ENCODE measurements at regions not wholly inside any gene's neighbourhood (a gene's known extent, or its start where the extent isn't known, plus 50 kb on each side); places are given as distances from the start of the nearest gene placed in this dataset.

GRCh38 chr1:176271572-176271971 is 64.5 kb upstream of the COP1 start:
- H3K27ac ChIP-seq (replicated peaks; ENCODE audit: low read length), result no peak overlapping the region
- H2BK15ac ChIP-seq (ENCODE audit: low read length), result no peak overlapping the region
- H3K79me1 ChIP-seq (ENCODE audit: low read depth, low read length), result no peaks in the 10 kb centered on the region
- H2BK5ac ChIP-seq (ENCODE audit: low read length), result no peak overlapping the region
- DNase-seq (ENCODE audit: low spot score), result no peak
- no peak overlapping the region for H3K4me2 ChIP-seq (ENCODE audit: insufficient read depth, low read length, poor library complexity, severe bottlenecking)
- H2AK5ac ChIP-seq (ENCODE audit: low read depth, low read length), result no peak overlapping the region
- no peaks in the 10 kb centered on the region for H3K36me3 ChIP-seq (replicated peaks in 1 of 2; ENCODE audit: control insufficient read depth in 2 of 2, insufficient read depth in 2 of 2, low read length in 2 of 2)
- no peak overlapping the region for H3K23ac ChIP-seq (ENCODE audit: low read depth, low read length, poor library complexity)
- WGBS, 2 donors (ENCODE audit: extremely low coverage in 2 of 2, insufficient read length in 2 of 2, insufficient replicate concordance in 1 of 2), result no CpG with 5 or more reads among the region's 1 CpG
- no peak overlapping the region for H4K91ac ChIP-seq (ENCODE audit: low read depth, low read length, poor library complexity)
- no peak overlapping the region for H3K9ac ChIP-seq (ENCODE audit: low read depth, low read length, poor library complexity)
- H3K9me3 ChIP-seq (replicated peaks in 1 of 2; ENCODE audit: control insufficient read depth in 2 of 2, insufficient read depth in 1 of 2, low read depth in 1 of 2, low read length in 2 of 2), result no peaks in the 10 kb centered on the region
- H3K4me1 ChIP-seq (ENCODE audit: control insufficient read depth in 2 of 2, insufficient read depth in 1 of 2, low read depth in 1 of 2, low read length in 2 of 2), result no peaks in the 10 kb centered on the region
- H2BK120ac ChIP-seq (ENCODE audit: low read depth, low read length), result no peak overlapping the region
- H3K4ac ChIP-seq (ENCODE audit: low read length), result no peak overlapping the region
- no peak overlapping the region for H2BK12ac ChIP-seq (ENCODE audit: low read length)
- H3K27me3 ChIP-seq (ENCODE audit: control insufficient read depth in 3 of 3, insufficient read depth in 3 of 3, low read depth in 1 of 3, low read length in 3 of 3), result no peaks in the 10 kb centered on the region
- no peak overlapping the region for H2AFZ ChIP-seq (ENCODE audit: low read length)
- H3K14ac ChIP-seq (ENCODE audit: low read length), result no peak overlapping the region
- no peak overlapping the region for H3K4me3 ChIP-seq (ENCODE audit: low read length in 2 of 2)
- no peak overlapping the region for H4K8ac ChIP-seq (ENCODE audit: low read depth, low read length)
- no peak overlapping the region for H3K18ac ChIP-seq (ENCODE audit: low read length)

Measured in neuronal stem cell (in vitro differentiated cells).